ENCODE measurements at regions not wholly inside any gene's neighbourhood (a gene's known extent, or its start where the extent isn't known, plus 50 kb on each side); places are given as distances from the start of the nearest gene placed in this dataset.

DNA sequence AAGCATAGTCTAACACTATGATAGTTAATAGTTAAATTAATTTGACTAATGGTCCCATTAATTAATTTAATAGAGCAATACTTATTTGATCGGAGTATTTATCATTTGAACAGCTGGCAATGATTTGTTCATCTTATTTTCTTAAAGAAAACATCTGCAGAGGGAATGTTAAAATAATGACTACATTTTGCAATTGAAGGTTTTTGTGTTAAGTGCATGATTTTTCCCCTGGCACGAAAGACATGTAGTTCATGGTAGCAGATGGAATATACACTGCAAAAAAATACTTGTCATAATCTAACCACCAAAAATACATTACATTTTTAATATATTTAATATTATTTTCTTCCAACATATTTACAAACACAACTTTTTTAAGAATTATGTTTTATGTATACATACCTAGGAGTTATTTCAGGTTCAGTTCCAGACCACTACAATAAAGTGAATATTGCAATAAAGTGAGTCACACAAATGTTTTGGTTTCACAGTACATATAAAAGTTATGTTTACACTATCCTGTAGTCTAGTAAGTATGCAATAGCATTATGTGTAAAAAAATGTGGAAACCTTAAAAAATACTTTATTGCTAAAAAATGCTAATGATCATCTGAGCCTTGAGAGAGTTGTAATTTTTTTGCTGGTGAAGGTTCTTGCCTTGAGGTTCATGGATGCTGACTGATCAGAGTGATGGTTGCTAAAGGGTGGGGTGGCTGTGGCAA is 292.6 kb upstream of the DAB2 start:
- TF ChIP-seq, protein P1, sequence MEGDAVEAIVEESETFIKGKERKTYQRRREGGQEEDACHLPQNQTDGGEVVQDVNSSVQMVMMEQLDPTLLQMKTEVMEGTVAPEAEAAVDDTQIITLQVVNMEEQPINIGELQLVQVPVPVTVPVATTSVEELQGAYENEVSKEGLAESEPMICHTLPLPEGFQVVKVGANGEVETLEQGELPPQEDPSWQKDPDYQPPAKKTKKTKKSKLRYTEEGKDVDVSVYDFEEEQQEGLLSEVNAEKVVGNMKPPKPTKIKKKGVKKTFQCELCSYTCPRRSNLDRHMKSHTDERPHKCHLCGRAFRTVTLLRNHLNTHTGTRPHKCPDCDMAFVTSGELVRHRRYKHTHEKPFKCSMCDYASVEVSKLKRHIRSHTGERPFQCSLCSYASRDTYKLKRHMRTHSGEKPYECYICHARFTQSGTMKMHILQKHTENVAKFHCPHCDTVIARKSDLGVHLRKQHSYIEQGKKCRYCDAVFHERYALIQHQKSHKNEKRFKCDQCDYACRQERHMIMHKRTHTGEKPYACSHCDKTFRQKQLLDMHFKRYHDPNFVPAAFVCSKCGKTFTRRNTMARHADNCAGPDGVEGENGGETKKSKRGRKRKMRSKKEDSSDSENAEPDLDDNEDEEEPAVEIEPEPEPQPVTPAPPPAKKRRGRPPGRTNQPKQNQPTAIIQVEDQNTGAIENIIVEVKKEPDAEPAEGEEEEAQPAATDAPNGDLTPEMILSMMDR (conservative IDR thresholded peaks at IDR 0.05 in 1 of 2, IDR thresholded peaks at IDR 0.05 in 1 of 2; ENCODE audit: low read depth in 1 of 2, low read length in 2 of 2) = no peak
- no peak for TF ChIP-seq EZH2 (IDR thresholded peaks at IDR 0.05; ENCODE audit: low read length, missing control alignments)

Data from fibroblast of lung (primary cell).